Brain pericyte (primary cell): ENCODE measurements at regions not wholly inside any gene's neighbourhood (a gene's known extent, or its start where the extent isn't known, plus 50 kb on each side); places are given as distances from the start of the nearest gene placed in this dataset.

Source experiments
- DNase-seq: peaks from one replicate; pipeline ENCODE4 v3.0.0-alpha.2; 2012; ENCODE audit warnings: low read depth, low spot score

DNA sequence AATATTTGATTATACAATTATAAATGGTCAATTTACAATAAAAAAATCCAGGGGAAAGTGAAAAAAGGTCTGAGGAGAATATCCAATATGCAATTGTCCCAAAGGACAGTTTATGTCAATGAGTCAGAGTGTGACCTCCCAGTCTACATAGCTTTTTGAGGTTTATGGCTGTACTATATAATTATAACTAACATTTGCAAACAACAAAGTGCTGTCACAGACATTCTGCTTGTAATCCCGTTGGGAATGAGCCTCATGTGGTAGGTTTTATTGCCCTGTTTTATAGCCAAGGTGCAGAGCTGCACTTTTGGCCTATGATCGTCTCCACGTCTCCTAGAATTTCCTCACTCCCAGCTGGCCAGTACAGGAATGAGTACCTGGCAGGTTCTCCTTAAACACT is 103.8 kb downstream of the ADSS2 start:
- no peak for DNase-seq

DNA sequence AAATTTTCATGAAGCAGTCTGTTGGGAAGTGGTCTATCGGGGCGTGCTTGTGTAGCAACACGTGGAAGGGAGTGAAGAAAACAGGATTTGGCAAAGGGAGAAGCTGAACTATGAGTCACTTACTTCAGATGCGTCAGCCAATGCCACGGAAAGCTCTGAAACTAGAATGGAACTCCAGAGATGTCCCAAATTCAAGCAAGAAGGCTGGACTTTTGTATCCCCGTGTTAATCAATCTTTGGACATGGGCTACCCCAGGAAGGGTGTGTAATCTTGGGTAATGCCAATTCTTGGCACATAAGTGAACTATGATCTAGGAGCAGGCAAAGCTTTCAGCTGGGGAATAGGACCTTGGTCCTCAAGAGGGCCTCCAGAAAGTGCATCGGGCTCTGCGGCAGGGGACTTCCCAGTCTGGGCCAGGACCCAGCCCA is 102.6 kb downstream of the ADSS2 start:
- DNase-seq, result no peak

DNA sequence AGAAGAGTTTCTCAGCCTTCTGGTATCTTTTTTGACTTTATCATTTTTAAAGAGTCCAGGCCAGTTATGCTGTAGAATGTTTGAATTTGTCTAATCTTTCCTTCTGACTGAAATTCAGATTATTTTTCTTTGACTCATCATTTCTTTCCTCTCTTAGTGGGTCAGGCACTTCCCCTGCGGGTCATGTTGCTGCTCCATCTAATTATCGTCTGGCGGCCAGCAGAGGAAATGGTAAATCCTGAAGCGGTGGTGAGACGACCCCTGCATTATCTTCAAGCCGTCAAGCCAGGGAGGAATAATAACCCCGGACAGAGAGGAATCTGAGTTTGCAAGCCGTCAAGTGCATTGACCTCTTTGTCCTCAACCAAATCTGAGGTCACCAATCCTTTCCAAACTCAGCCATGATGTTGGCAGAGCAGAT is 102.1 kb downstream of the ADSS2 start:
- no peak for DNase-seq

DNA sequence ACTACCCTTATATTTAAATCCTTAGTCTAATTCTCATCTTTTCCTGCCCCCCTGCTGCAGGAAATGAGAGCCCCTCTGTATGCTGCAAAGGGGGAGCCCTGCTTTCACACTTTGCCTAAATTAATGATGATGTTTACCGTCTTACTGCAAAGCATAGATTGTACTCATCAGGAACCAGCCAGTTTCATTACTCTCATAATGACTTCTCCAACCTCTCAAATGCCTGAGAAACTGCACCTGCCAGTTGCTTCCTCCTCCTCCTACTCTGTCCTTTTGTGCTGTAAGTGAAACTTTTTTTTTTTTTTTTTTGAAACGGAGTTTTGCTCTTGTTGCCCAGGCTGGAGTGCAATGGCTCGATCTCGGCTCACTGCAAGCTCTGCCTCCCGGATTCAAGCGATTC is 101.7 kb downstream of the ADSS2 start:
- DNase-seq, result no peak

DNA sequence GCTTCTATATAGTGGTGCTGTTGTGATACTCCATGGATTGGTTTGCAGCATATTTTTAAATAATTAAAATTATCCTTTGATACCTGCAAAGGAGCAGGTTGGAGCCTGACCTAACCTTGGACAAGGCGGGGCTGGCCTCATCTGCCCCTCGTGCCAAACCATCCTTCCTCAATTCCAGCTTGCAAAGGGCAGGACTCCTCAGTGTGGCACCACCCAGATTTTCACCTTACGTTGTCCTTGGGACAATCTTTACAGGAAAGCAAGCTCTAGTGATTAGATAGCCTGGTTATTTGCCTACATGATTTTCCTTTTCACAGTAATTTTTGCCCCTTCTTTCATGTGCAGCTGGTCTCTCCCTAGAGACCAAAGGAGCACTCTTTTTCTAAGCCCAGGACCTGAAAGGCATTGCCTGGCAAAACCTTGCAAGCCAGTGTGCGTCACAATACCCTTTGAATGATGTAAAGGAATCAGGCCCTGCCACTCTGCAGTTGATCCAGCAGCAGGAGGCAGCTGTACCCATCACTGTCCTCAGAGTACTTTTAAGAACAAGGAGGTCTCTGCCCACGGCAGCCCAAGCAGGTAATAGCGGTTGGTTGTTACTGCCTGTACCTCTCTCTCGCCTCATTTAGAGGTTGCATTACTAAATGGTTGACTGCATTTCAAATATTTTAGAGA is 99.4 kb downstream of the ADSS2 start:
- DNase-seq, result no peak

DNA sequence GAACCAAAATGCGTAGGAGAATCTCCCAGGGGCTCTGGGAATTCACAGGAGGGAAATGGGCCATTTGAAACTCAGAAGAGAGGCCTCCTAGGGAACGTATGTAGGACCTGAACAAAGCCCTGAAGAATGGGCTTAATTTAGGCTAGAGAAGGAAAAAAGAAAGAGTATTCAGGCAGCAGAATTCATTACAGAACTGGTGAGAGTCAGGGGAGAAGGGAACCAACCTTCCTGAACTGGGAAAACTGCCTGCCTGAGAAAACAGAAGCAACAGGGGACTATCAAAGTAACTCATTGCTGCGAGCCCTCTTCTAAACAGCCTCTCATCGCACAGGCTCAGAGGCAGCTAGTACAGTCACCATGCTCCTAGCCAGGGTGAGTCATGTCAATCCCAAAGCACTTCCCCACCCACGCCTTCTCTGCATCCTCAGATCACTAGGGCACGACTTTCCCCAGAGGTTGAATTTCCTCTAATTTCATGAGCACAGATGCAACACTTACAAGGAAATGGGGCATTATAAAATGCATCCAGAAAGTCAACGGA is 98.1 kb downstream of the ADSS2 start:
- DNase-seq, result peak; percentile 58

DNA sequence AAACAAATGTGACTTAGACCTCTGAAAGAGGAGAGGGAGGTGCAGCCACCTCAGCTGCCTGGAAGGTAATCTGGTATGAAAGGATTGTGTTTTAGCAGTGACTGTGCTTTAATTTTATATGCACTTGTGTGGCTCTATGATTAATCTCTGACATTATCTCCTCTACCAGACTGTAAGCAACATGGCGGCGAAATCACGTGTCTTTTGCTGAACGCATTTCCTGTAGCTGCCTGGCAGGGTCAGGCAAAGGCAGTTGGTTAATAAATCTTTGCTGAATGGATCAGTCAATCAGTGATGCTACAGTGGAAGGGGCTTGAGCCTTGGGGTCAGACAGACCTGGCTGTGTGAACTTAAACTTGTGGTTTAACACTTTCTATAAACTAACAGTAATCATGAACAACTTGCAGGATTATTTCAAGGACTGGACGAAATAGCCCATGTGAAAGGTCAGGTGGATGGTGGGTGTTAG is 96.9 kb downstream of the ADSS2 start:
- no peak for DNase-seq

DNA sequence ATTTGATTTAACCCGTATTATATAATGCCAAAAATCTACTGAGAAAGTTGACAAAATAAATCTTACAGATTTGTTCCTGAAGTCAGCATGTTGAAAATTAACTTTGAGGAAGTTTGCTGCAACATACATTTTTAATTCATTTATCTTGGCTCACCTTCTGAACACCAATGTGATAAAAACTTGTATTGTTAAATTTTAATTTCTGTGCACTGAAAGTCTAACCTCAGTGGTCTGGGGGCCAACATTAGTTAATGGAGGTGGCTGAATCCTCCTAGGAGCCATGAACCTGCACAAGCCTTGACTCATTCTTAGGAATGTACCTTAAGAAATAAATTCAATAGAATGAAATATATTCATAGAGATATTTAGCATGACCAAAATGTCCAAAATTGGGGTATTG is 95.3 kb downstream of the ADSS2 start:
- DNase-seq, result no peak
